ENCODE measurements at regions not wholly inside any gene's neighbourhood (a gene's known extent, or its start where the extent isn't known, plus 50 kb on each side); places are given as distances from the start of the nearest gene placed in this dataset.

GRCh38 chr7:94057955-94058354, 53.8 kb upstream of the BET1 start:
- no peak for FAIRE-seq
- no TSS peak for BruUV-seq (replicated peaks)
- TF ChIP-seq ETS1 (conservative IDR thresholded peaks at IDR 0.05; ENCODE audit: control insufficient read depth, low read depth, low read length) (no peak), SNIP1 (IDR thresholded peaks at IDR 0.05; ENCODE audit: low read depth) (no peak), PPARD (CRISPR knock-in tag; IDR thresholded peaks at IDR 0.05) (no peak), FOXK1 (CRISPR knock-in tag; IDR thresholded peaks at IDR 0.05; ENCODE audit: borderline replicate concordance) (no peak), ZNF384 (IDR thresholded peaks at IDR 0.05; ENCODE audit: low read depth, low read length) (no peak), YY1 (IDR thresholded peaks at IDR 0.05; ENCODE audit: borderline replicate concordance in 1 of 3, control insufficient read depth in 1 of 3, extremely low read depth in 1 of 3, insufficient read depth in 3 of 3, insufficient read length in 1 of 3, insufficient replicate concordance in 2 of 3, low read depth in 1 of 3, low read length in 2 of 3) (no peak), FOXO4 (CRISPR knock-in tag; IDR thresholded peaks at IDR 0.05) (no peak), TAF15 (IDR thresholded peaks at IDR 0.05; ENCODE audit: low read depth, low read length) (no peak), PHB2 (IDR thresholded peaks at IDR 0.05; ENCODE audit: low read depth) (no peak), FOXJ2 (tag; IDR thresholded peaks at IDR 0.05) (no peak), ZNF766 (CRISPR knock-in tag; conservative IDR thresholded peaks at IDR 0.05) (no peak), ATF7 (IDR thresholded peaks at IDR 0.05) (no peak), HDGF (IDR thresholded peaks at IDR 0.05) (no peak)
- TF ChIP-seq, protein P1, sequence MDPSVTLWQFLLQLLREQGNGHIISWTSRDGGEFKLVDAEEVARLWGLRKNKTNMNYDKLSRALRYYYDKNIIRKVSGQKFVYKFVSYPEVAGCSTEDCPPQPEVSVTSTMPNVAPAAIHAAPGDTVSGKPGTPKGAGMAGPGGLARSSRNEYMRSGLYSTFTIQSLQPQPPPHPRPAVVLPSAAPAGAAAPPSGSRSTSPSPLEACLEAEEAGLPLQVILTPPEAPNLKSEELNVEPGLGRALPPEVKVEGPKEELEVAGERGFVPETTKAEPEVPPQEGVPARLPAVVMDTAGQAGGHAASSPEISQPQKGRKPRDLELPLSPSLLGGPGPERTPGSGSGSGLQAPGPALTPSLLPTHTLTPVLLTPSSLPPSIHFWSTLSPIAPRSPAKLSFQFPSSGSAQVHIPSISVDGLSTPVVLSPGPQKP (CRISPR knock-in tag; IDR thresholded peaks at IDR 0.05): no peak
- TF ChIP-seq, protein P2, sequence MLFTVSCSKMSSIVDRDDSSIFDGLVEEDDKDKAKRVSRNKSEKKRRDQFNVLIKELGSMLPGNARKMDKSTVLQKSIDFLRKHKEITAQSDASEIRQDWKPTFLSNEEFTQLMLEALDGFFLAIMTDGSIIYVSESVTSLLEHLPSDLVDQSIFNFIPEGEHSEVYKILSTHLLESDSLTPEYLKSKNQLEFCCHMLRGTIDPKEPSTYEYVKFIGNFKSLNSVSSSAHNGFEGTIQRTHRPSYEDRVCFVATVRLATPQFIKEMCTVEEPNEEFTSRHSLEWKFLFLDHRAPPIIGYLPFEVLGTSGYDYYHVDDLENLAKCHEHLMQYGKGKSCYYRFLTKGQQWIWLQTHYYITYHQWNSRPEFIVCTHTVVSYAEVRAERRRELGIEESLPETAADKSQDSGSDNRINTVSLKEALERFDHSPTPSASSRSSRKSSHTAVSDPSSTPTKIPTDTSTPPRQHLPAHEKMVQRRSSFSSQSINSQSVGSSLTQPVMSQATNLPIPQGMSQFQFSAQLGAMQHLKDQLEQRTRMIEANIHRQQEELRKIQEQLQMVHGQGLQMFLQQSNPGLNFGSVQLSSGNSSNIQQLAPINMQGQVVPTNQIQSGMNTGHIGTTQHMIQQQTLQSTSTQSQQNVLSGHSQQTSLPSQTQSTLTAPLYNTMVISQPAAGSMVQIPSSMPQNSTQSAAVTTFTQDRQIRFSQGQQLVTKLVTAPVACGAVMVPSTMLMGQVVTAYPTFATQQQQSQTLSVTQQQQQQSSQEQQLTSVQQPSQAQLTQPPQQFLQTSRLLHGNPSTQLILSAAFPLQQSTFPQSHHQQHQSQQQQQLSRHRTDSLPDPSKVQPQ (CRISPR knock-in tag; IDR thresholded peaks at IDR 0.05; ENCODE audit: borderline replicate concordance): no peak

More at GRCh38 chr7:94057955-94058354, 53.8 kb upstream of the BET1 start:
- intact Hi-C loops (cut with micrococcal nuclease) (no loop called here), in situ Hi-C loops (cut with MboI) (no loop called here)
- DNase-seq (ENCODE audit: extremely low read depth in 1 of 4, low spot score in 3 of 4) (no peak), ATAC-seq (no peak)
- Histone ChIP-seq H3K9me1 (ENCODE audit: control insufficient read depth, insufficient read depth, low read length) (no peaks in the 10 kb centered on the region), H3K4me1 (replicated peaks in 1 of 2; ENCODE audit: control insufficient read depth in 2 of 2, insufficient read depth in 2 of 2, low read length in 2 of 2) (no peaks in the 10 kb centered on the region), H2AFZ (ENCODE audit: low read depth, low read length) (no peak overlapping the region), H3K4me2 (ENCODE audit: insufficient read depth, low read length) (no peak overlapping the region), H3K9me3 (replicated peaks; ENCODE audit: control insufficient read depth, insufficient read depth, low read depth, low read length) (no peaks in the 10 kb centered on the region), H3K4me3 (no peak overlapping the region), H4K20me1 (replicated peaks; ENCODE audit: control insufficient read depth, insufficient read depth, low read length) (no peaks in the 10 kb centered on the region), H3K9ac (ENCODE audit: insufficient read depth in 1 of 2, low read depth in 2 of 2, low read length in 2 of 2) (no peak overlapping the region), H3K79me2 (ENCODE audit: control insufficient read depth, insufficient read depth, low read length) (no peaks in the 10 kb centered on the region), H3K36me3 (ENCODE audit: control insufficient read depth, insufficient read depth, low read length) (no peaks in the 10 kb centered on the region), H3K27me3 (ENCODE audit: control insufficient read depth in 2 of 2, insufficient read depth in 2 of 2, low read length in 2 of 2) (peaks cover 9 to 16% of the 10 kb centered on the region in 2 experiments), H3K27ac (ENCODE audit: extremely low read depth, low read depth, low read length) (no peak overlapping the region)
- POLR2A ChIA-PET: no interaction called here
- CTCF ChIA-PET (ENCODE audit: low intra/inter-chr PET ratio): no interaction called here
- WGBS (ENCODE audit: insufficient coverage, low coverage, missing lambda C conversion rate): 0% methylated on average over 4 of the region's 4 CpGs
